ENCODE measurements at regions not wholly inside any gene's neighbourhood (a gene's known extent, or its start where the extent isn't known, plus 50 kb on each side); places are given as distances from the start of the nearest gene placed in this dataset.

- DNase-seq (ENCODE audit: low spot score) = no peak
Observed at GRCh38 chr12:89992668-89993451, 284.2 kb upstream of the ATP2B1 start.

GRCh38 chr12:89991807-89992590 lies 283.4 kb upstream of the ATP2B1 start:
- no peak for DNase-seq (ENCODE audit: low spot score)

GRCh38 chr12:89988188-89988915 lies 279.7 kb upstream of the ATP2B1 start:
- DNase-seq (ENCODE audit: low spot score) = no peak

- no peak for DNase-seq (ENCODE audit: low spot score)
Observed at GRCh38 chr12:89985935-89986334, 277.3 kb upstream of the ATP2B1 start.

- no peak for DNase-seq (ENCODE audit: low spot score)
Observed at GRCh38 chr12:89984846-89985245, 276.2 kb upstream of the ATP2B1 start.

- DNase-seq (ENCODE audit: low spot score) = no peak
Observed at GRCh38 chr12:89983622-89984021, 275.0 kb upstream of the ATP2B1 start.

GRCh38 chr12:89980236-89980635 lies 271.6 kb upstream of the ATP2B1 start:
- no peak for DNase-seq (ENCODE audit: low spot score)

GRCh38 chr12:89977405-89978085 lies 268.9 kb upstream of the ATP2B1 start:
- no peak for DNase-seq (ENCODE audit: low spot score)

- DNase-seq (ENCODE audit: low spot score) = no peak
Observed at GRCh38 chr12:89976866-89977265, 268.2 kb upstream of the ATP2B1 start.

- no peak for DNase-seq (ENCODE audit: low spot score)
Observed at GRCh38 chr12:89975574-89975973, 266.9 kb upstream of the ATP2B1 start.

- no peak for DNase-seq (ENCODE audit: low spot score)
Observed at GRCh38 chr12:89971880-89972279, 263.2 kb upstream of the ATP2B1 start.

GRCh38 chr12:89970722-89971121 lies 262.1 kb upstream of the ATP2B1 start:
- DNase-seq (ENCODE audit: low spot score) = no peak

GRCh38 chr12:89969093-89969492 lies 260.5 kb upstream of the ATP2B1 start:
- DNase-seq (ENCODE audit: low spot score) = no peak

- no peak for DNase-seq (ENCODE audit: low spot score)
Observed at GRCh38 chr12:89968151-89968700, 259.6 kb upstream of the ATP2B1 start.

GRCh38 chr12:89966495-89967240 lies 258.0 kb upstream of the ATP2B1 start:
- DNase-seq (ENCODE audit: low spot score) = no peak

- DNase-seq (ENCODE audit: low spot score) = no peak
Observed at GRCh38 chr12:89965993-89966392, 257.4 kb upstream of the ATP2B1 start.

- DNase-seq (ENCODE audit: low spot score) = no peak
Observed at GRCh38 chr12:89962648-89963047, 254.0 kb upstream of the ATP2B1 start.

GRCh38 chr12:89960607-89961394 lies 252.2 kb upstream of the ATP2B1 start:
- DNase-seq (ENCODE audit: low spot score) = no peak

- DNase-seq (ENCODE audit: low spot score) = no peak
Observed at GRCh38 chr12:89960011-89960507, 251.4 kb upstream of the ATP2B1 start.

- no peak for DNase-seq (ENCODE audit: low spot score)
Observed at GRCh38 chr12:89959179-89959578, 250.5 kb upstream of the ATP2B1 start.

All from Ammon's horn (tissue), 1 donor.